NCI-H2171 treated with DMSO at 0.1 percent for 48 hours (cell line): ENCODE measurements at regions not wholly inside any gene's neighbourhood (a gene's known extent, or its start where the extent isn't known, plus 50 kb on each side); places are given as distances from the start of the nearest gene placed in this dataset.

Experiments
- DNase-seq: peaks from one replicate; lab custom pipeline; 2025; lab: John Stamatoyannopoulos, UW

DNA sequence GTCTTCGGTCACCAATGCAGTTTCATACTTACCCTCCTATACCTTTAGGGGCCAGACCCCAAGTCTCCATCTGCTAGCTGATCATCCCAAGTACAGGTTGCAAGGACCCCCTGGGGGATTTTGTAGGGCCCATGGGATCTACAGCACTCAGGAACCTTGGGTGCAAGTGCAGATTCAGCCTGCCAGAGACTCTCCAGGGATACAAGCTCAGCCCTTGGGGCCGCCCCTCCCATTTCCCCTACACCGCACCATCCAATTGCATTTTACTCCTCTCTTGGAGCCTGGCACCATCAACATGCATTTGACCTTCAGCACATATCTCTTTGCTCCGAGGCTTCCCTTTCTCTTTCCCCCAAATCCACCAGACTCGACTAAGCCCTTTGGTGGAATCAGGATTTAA, 154.7 kb upstream of the ZNF536 start:
- DNase-seq = no peak

DNA sequence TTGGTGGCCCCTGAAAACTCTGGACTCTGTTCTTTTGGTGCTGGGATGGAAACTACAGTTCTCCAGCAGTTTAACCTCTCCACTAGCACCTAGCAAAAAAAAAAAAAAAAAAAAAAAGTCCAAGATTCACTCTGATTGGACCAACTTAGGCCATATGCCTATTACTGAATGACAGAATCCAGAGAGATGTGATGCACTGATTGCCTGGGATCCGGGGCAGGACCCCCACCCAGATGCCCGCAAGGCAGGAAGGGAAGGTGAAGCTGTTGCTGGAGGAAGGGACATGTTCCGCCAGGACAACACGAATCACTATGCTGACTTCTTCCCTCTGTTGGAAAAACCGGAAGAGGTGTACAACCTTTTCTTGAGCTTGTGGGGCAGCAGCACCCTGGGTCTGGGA, 152.5 kb upstream of the ZNF536 start:
- DNase-seq = no peak

DNA sequence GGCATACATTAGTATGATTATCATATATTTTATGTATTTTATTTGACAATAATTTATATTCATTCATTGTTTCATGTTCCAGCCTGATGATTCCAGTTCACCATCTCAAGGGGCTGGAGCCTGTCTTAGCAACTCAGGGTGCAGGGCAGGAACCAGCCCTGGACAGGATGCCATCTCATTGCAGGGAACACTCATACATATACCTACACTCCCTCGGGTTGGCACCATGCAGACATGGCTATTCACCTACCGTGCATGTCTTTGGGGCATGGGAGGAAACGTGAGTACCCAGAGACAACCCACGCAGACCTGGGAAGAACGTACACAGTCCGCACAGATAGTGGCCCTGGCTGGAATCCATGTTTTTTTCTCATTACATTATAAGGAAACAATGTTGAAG, 151.0 kb upstream of the ZNF536 start:
- no peak for DNase-seq

DNA sequence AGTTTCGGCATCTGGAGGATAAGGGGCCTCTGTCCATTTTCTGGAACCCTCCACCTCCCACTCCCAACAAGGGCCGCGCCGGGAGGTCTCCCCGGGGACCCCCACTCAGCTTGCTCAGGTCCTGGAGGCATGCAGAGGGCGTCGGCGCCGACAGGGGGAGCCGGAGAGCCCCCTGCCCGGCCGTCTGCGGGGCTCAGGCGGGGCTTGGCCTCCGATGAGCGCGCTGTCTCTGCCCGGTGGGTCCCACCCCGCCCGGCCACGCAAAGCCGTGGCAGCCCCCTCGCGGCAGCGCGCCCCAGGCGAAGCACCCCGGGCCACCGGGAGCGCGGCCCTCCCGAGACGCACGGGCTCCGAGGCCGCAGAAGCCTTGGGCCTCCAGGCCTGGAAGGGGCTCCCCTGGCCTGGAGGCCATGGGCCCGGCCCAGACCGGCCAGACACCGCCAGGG, 149.7 kb upstream of the ZNF536 start:
- no peak for DNase-seq

DNA sequence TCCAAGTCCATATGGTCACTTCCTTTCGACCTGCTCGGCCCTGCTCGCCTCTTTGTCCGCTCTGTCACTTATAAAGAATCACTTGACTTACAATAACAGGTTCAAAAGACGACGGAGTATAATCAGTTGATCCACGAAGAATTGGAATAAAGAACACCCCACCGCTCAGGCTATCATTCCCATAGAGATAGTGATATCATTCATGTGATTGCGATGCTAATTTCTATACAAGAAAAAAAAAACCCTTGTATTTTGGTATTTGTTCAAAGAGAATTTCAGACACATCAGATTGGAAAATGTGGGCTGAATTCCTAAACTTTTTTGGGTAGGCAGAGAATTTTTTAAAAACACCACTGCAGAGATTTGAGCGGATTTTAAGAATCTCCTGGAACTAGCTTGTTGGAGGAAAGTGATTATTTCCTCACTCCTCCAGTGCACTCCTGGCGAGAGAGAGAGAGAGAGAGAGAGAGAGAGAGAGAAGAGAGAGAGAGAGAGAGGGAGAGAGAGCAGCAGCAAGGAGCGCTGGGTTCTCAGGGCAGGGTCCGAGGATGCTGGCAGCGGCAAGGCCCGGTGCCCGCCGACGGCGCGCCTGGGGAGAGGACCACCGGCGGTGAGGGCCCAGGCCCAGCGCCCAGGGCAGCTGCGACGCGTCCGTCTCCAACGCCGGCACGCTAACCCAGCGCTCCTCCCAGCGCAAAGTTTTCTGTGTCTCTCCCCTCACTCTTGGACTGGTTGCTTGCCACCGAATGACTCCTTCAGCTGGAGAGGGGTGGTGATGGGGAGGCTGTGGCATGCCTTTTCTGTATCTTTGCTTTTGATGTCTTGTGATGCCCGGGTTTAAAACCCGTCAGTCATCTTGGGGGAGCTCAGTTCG, 149.0 kb upstream of the ZNF536 start:
- DNase-seq = peak; percentile 3

DNA sequence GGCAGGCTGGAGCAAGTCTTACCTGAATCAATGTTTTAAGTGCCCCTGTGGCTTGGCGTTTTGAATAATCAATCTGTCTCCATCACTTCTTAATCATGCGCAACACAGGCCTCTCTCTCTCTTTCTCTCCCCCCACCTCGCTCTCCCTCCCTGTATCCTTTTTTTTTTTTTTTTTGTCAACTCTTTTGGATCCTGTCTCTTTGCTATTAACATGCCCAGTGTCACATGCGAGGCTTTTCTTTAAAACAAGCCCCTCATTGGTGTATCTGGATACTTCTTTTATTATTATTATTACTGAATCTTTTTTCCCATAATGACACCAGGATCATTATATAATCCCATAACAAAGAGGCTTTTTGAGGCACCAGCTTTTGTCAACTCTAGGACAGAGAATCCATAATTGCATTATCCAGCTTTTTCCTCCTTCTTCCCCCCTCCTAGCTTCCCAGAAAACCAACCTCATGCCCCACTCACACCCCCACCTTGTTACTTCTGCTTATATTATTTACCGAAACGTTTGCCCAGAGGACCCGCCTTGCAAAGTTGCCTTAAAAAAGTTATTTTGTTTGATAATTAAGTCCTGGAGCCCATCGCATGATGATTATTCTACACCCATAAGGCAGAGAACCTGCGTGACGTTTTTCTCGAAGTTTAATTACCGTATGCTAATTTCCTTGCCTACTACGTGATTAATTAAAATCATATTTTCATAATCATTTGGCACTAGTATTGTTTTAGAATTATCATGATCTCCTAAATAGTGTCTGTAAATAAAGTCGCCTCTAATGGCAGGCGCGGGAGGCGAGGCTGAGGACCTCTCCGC, 148.1 kb upstream of the ZNF536 start:
- DNase-seq = no peak

DNA sequence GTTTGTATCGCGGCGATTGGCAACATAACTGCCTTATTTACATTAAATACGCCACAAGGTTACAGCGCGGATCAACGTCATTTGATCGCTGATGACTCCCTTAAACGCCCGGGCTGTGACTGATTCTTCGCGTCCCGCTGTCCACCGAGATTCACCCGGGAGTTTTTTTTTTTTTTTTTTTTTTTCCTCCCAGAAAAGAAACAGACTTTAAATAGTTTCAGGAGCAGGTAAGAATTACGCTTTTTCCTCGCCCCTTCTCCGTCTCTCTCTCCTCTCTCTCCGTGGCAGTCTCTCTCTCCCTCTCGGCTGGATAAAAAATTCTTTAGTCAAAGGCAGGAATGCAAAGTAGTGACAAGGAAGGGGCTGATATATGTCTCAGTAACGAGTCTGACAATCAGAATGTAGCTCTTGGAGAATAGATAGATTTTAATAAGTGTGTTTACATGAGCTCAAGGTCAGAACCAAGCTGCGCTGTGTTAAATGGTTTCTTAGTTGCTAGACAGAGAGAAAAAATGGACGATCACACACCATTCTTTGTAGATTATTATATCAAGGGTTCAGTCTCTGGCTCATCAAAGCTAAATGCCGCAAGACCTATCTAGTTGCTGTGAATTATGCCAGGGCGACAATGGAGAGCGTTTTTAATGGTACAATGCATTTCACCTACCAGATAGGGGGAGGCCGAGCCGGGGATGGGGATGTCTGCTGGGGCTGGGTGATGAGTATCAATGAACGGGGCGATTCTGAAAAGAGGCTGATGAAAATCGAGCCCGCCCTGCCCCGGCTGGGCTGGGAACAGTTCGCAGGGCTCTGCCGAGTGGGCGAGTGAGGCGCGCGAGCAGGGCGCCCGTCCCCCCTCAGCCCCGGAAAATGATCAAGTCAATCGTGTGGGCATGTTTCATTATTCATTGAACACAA, 147.2 kb upstream of the ZNF536 start:
- DNase-seq = peak; percentile 68

DNA sequence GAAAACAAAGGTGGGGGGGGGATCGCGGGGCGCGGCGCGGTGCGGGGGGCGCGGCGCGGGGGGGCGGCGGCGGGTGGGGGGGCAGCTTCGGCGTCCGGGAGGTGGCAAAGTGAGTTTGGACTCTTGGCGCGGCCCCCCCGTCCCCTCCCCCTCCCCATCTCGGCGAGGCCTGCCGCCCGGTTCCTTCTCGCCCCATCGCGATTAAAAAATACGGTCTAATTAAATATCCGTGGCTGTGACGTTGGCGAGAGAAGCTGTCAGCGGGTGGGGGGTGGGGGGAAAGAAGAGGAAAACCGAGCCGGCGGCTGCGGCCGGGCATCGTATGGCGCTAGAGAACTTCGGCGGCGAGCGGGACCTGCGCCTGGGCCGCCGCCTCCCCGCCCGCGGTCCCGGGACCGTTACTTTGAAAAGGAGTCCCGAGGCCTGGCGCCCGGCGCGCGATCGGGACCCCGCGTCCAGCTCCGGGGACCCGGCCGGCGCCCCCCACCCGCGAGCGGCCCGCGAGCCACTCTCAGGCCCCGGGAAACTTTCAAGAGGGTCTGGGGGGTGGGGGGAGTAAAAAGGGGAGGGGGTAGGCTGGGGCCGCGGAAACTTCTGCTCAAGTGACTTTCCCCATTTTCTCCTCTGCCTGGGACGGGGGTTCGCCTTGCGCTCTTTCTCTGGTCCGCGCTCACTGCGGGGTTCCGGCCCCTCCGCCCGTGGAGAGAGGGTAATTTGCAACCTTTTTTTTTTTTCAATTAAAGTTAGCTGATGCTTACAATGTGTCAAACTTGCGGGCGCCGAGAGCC, 146.3 kb upstream of the ZNF536 start:
- DNase-seq = peak; percentile 52

DNA sequence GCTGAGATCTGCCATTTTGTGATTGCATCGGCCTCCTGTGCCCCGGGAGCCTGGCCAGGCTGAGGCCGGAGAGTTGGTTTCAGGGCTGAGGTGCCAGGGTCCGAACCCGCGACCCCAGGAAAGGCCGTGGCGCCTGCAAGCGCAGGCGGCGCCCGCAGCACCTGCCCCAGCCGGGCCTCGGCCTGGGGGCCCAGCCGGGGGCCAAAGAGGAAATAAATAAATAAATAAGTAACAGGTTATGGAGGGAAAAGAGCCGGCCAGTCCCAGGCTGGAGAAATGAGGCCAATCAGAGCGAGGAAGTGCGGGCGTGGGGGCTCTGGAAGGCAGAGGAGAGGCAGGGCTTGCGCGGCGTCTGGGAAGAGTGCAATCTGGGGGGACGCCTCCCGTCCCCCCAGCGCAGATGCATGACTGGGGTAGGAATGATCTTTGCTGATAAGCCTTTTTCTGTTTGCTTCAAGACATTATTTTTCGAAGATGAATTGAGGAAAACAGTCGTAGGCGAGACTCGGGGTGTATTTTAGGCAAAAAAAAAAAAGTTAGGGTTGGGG, 145.6 kb upstream of the ZNF536 start:
- DNase-seq = peak; percentile 80

DNA sequence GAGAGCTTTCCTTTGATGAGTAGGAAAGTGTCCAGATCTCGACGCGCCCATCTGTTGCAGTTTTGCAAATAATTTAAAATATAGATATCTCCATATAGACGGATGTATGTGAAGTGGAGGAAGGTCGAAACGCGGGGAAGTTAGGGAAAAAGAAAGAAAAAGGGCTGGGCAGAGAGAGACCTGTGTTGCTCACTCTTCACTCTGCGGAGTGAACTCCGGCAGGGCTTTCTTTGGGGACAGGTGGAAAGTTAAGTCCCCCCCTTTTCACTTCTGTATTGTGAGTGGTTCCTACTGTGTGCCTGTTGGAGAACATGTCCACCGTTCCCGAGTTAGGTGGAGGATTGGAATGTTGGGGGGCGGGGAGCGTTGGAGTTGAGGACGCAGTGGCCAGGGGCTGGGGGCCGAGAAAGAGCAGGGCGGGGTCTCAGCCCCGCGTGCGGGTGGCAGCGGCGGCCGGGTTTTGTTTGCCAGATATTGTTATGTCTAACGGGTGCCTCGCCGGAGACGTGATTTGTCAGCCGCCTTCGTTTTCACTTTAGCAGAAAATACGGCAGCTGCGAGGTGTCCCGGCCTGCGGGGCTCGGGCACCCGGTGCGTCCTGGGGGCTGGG, 145.1 kb upstream of the ZNF536 start:
- DNase-seq = peak; percentile 73

DNA sequence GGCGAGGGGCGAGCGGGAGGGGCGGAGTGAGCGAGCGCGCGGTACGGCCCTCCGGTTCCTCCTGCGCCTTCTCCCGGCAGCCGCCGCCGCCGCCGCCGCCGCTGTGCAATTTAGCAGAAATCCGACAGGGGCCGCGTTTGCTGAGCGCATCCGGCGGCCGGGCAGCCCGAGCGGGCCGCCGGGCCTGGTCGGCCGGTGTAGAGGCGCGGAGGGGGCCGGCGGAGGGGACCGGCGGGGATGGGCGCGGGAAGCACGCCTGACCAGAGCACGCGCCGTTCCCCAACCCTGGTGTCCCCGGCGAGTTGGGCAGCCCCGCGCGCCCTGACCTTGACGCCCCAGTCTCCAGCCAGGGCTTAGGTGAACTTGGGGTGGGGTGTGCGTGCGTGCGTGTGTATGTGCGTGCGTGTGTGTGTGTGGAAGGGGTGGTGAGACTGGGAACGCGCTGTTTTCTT, 144.5 kb upstream of the ZNF536 start:
- peak; percentile 73 for DNase-seq

DNA sequence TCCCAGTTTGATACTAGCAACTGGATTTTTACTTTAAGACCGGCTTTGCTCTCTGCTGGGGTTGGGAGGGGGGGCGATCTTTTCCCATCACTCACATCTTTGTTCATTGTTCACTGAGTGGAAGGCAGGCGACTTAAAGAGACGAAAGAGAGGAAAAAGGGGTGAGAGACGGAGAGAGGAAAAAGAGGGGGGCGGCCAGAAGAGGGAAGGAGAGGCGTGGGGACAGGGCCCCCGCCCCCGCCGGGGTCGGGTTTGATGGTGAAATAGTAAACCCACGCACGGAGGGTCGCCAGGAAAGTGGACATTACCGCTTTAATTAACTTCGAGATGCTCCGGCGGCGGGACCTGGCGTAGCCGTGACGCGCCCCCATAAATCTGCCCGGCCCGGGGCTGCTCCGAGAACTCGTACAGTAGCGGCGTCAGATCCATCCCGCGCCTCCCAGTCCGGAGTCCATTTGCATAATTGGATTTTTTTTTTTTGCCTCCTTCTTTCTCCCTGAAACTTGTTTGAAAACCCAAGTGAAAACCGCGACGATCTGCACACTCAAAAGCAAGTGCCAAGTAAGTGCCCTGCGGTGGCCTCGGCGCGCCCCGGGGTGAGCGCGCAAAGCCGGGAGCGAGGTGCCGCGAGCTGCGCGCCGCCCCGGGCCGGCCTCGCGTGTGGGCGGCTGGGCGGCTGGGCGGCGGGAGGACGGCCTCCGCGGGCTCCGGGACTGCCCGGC, 143.9 kb upstream of the ZNF536 start:
- DNase-seq = peak; percentile 62

DNA sequence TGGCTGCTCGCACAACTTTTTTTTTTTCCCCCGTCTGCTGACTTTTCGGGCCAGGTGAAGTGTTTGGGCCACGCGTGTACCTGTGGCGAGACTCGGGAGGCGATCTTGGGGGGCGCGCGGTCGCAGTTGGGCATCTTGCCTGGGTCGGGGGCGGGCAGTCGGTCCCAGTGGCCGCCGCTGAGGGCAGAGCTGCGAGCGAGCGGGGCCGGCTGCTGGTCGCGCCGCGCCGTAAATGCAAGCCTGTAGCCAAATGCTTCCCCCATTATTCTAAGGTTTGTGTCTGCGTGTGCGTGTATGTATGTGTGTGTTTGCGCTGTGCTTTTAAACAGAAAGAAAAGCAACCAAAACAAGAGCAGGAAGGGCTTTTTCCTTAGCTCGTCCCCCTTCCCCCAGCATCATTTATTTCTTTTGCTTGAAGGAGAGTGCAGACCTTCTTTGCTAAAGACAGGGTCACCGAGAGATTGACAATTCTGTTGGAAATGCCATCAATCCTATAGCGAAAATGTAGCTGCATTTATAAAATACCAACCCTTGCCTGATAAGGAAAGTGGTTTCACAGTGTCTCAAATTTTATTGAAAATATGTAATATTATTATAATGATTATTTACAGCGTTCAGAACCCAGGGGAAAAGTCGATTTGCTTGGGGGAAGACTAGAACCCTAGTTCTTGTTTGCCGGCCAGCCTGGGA, 143.2 kb upstream of the ZNF536 start:
- peak; percentile 49 for DNase-seq

DNA sequence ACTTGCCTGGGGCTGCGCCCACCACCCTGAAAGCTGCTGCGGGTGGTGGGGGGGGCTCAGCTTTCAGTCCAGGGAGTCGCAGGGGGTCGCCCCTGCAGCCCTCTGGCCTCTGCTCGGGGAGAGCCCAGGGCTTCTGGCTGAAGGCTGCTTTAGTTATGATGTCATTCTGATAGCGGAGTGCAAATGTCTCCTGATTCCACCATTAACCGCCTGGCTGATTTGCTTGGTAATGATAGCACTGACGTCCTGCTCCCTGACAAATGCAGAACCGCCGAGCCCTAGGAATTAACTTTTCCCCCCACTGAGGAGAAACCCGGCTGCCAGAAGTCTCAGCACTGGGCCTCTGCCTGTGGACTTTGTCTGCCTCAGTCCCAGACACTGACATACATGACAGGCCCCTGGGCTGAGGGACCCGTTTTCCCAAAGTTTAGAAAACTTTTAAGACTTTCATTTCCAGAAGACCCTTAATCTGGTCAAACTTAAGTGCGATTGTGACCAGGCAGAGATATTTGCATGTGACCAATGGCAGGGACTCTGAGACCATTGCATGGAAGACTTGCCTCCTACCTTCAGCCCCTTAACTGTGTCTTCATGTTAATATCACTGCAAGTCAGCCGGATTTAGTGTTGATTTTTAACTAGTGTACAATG, 142.5 kb upstream of the ZNF536 start:
- DNase-seq = peak; percentile 49

DNA sequence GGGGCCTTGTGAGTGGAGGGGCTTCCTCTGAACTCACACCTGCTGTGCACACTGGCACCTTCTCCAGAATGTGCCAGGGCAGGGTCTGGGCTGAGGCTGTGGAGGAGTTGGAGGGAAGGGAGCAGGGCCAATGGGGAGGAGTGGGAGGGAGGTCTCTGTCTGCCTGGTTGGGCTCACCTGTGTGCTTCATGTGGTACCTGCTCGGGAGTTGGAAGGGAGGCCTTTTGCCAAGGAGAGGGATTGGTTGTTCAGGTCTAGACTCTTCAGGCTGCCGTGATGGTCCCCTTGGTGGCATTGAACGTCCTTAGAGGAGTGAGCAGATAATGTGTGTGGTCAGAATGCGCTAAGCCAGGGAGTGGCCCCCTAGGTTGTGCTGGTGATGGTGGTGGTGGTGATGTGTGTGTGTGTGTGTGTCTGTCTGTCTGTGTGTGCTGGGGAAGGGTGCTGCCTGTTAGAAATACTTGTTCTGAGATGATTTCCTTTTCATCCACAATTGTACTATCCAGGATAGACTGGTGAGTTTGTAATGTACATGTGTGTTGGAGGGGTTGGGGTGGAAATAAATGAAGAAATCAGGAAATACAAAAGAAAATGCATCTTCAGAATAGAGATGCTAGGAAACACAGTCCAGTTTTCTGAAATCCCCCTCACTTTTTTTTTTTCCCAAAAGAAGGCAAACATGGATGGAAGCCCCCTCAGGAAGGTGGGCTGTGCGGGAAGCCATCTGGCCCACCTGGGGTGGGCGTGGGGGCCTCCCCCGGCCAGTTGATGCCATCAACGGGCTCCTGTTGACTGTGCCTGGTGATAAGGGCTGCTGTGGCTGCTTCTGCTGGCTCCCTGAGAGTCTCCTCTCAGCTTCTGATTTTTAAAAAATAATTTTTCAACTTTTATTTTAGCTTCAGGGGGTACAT, 140.5 kb upstream of the ZNF536 start:
- no peak for DNase-seq

DNA sequence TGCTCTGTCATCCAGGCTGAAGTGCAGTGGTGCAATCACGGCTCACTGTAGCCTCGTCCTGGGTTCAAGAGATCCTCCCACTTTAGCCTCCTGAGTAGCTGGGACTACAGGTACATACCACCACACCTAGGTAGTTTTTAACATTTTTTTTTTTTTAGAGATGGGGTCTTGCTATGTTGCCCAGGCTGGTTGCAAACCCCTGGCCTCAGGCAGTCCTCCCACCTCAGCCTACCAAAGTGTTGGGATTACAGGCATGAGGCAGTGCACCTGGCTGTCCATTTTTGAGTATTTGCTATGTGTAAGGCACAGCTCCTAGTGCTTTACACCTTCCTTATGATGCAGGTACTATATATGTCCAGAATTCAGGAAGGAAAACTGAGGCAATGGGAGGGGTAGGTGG, 138.8 kb upstream of the ZNF536 start:
- DNase-seq = no peak

DNA sequence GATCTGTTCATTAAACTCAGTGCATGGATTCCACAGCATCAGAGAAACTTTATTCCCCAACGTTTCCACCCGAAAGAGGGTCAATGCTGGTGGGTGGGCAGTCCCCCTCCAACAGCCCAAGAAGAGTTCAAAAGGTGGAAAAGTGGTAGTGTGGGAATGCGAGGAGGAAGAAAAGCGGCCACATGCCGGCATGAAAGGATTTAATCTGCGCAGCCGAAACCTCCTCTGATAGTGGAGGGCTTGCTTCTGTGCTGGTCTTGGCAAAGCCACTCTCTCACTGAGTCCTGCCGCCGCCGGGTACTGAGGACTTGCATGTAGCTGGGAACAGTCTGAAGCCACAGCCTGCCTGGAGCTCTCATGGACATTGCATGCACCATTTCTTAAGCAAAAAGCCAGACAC, 136.2 kb upstream of the ZNF536 start:
- no peak for DNase-seq

DNA sequence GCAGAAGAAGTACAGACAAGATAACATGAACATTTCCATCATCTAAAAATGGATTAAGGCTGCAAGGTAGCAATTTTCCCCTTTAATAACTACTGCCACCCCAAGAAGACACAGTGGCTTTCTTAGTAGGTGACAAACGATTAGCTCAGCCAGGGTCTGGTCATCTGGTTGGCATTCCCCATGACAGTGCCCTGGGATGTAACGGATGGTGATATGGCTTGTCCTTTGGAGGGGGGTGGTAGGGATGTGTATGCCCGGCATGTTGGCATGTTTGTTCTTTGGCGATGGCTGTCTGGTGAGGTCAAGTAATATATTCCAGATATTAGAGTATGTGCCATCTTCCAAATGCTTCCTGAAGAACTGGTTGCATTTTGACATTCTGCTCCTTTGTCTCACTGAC, 135.6 kb upstream of the ZNF536 start:
- no peak for DNase-seq
